HL-60 (cell line): ENCODE measurements at regions not wholly inside any gene's neighbourhood (a gene's known extent, or its start where the extent isn't known, plus 50 kb on each side); places are given as distances from the start of the nearest gene placed in this dataset.

Experiments
- GABPA ChIP-seq: IDR thresholded peaks from 2 replicates; pipeline ENCODE4 v1.6.1; 2012; ENCODE audit warnings: low read depth
- POLR2AphosphoS5 ChIP-seq: IDR thresholded peaks from 2 replicates; pipeline ENCODE4 v1.6.1; 2012; ENCODE audit warnings: low read depth
- TF ChIP-seq, protein P1 (sequence below): IDR thresholded peaks from one replicate; pipeline ENCODE4 v1.5.1; 2011; ENCODE audit warnings: low read length, control low read depth, inconsistent platforms; ENCODE audit not compliant: insufficient read depth
- TF ChIP-seq, protein P2 (sequence below): IDR thresholded peaks from 2 replicates; pipeline ENCODE4 v1.6.1; 2012; ENCODE audit warnings: low read depth; ENCODE audit not compliant: insufficient replicate concordance

DNA sequence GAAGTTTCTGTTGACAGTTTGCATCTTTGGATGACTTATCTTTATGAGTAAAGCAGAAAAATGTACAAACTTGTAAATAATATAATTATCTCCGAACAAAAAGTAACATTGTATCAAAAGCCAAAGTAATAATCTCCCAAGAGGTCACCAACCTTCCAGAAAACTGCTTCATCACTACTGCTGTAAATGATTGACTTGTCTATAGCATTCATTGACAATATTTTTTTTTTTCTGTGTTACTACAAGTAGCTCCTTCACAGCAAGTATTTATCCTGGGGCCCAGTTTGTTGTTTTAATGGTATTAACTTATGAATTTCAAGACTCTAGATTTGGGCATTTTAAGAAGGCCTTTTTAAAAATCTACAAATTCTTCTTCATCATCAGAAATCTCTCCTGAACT lies 242.4 kb downstream of the KLF12 start:
- TF ChIP-seq, protein P1, sequence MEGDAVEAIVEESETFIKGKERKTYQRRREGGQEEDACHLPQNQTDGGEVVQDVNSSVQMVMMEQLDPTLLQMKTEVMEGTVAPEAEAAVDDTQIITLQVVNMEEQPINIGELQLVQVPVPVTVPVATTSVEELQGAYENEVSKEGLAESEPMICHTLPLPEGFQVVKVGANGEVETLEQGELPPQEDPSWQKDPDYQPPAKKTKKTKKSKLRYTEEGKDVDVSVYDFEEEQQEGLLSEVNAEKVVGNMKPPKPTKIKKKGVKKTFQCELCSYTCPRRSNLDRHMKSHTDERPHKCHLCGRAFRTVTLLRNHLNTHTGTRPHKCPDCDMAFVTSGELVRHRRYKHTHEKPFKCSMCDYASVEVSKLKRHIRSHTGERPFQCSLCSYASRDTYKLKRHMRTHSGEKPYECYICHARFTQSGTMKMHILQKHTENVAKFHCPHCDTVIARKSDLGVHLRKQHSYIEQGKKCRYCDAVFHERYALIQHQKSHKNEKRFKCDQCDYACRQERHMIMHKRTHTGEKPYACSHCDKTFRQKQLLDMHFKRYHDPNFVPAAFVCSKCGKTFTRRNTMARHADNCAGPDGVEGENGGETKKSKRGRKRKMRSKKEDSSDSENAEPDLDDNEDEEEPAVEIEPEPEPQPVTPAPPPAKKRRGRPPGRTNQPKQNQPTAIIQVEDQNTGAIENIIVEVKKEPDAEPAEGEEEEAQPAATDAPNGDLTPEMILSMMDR: no peak
- TF ChIP-seq POLR2AphosphoS5 (no peak), GABPA (no peak)
- TF ChIP-seq, protein P2, sequence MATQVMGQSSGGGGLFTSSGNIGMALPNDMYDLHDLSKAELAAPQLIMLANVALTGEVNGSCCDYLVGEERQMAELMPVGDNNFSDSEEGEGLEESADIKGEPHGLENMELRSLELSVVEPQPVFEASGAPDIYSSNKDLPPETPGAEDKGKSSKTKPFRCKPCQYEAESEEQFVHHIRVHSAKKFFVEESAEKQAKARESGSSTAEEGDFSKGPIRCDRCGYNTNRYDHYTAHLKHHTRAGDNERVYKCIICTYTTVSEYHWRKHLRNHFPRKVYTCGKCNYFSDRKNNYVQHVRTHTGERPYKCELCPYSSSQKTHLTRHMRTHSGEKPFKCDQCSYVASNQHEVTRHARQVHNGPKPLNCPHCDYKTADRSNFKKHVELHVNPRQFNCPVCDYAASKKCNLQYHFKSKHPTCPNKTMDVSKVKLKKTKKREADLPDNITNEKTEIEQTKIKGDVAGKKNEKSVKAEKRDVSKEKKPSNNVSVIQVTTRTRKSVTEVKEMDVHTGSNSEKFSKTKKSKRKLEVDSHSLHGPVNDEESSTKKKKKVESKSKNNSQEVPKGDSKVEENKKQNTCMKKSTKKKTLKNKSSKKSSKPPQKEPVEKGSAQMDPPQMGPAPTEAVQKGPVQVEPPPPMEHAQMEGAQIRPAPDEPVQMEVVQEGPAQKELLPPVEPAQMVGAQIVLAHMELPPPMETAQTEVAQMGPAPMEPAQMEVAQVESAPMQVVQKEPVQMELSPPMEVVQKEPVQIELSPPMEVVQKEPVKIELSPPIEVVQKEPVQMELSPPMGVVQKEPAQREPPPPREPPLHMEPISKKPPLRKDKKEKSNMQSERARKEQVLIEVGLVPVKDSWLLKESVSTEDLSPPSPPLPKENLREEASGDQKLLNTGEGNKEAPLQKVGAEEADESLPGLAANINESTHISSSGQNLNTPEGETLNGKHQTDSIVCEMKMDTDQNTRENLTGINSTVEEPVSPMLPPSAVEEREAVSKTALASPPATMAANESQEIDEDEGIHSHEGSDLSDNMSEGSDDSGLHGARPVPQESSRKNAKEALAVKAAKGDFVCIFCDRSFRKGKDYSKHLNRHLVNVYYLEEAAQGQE: no peak
